ENCODE measurements at regions not wholly inside any gene's neighbourhood (a gene's known extent, or its start where the extent isn't known, plus 50 kb on each side); places are given as distances from the start of the nearest gene placed in this dataset.

DNA sequence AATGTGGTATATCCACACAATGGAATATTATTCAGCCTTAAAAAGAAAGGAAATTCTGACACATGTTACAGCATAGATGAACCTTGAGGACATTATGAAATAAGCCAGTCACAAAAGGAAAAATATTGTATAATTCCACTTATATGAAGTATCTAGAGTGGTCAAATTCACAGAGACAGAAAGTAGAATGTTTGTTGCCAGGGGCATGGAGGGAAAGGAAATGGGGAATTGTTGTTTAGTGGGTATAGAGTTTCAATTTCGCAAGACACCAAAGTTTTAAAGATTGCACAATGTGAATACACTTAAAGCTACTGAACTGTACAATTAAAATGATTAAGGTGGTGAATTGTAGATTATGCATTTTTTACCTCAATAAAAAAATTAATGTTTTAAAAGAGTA, 92.9 kb downstream of the TXNL1 start:
- Histone ChIP-seq H3K4me3 (no peak overlapping the region), H3K9me3 (no peaks in the 10 kb centered on the region), H3K36me3 (no peaks in the 10 kb centered on the region), H3K27me3 (no peaks in the 10 kb centered on the region), H3K27ac (no peak overlapping the region), H3K4me1 (no peaks in the 10 kb centered on the region)
- 80 to 90% methylated on average over 1 of the region's 1 CpG for WGBS, 2 donors
- DNase-seq = no peak
- TF ChIP-seq, protein P1, sequence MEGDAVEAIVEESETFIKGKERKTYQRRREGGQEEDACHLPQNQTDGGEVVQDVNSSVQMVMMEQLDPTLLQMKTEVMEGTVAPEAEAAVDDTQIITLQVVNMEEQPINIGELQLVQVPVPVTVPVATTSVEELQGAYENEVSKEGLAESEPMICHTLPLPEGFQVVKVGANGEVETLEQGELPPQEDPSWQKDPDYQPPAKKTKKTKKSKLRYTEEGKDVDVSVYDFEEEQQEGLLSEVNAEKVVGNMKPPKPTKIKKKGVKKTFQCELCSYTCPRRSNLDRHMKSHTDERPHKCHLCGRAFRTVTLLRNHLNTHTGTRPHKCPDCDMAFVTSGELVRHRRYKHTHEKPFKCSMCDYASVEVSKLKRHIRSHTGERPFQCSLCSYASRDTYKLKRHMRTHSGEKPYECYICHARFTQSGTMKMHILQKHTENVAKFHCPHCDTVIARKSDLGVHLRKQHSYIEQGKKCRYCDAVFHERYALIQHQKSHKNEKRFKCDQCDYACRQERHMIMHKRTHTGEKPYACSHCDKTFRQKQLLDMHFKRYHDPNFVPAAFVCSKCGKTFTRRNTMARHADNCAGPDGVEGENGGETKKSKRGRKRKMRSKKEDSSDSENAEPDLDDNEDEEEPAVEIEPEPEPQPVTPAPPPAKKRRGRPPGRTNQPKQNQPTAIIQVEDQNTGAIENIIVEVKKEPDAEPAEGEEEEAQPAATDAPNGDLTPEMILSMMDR (IDR thresholded peaks at IDR 0.05) = no peak
- TF ChIP-seq POLR2A (IDR thresholded peaks at IDR 0.05) = no peak
- intact Hi-C loops (cut with DNase I) = no loop called here

GRCh38 chr18:56542476-56542875, 95.9 kb downstream of the TXNL1 start:
- intact Hi-C loops (cut with DNase I) = no loop called here
- no peak for DNase-seq

GRCh38 chr18:56541793-56542192, 96.6 kb downstream of the TXNL1 start:
- Histone ChIP-seq H3K27ac (no peak overlapping the region), H3K4me3 (no peak overlapping the region), H3K27me3 (no peaks in the 10 kb centered on the region), H3K4me1 (no peaks in the 10 kb centered on the region), H3K9me3 (no peaks in the 10 kb centered on the region), H3K36me3 (no peaks in the 10 kb centered on the region)
- DNase-seq = no peak
- intact Hi-C loops (cut with DNase I) = no loop called here
- WGBS, 2 donors = 54% methylated on average over 2 of the region's 2 CpGs
- no peak for TF ChIP-seq POLR2A (IDR thresholded peaks at IDR 0.05)
- TF ChIP-seq, protein P1 (IDR thresholded peaks at IDR 0.05) = no peak

More at GRCh38 chr18:56542476-56542875, 95.9 kb downstream of the TXNL1 start:
- Histone ChIP-seq H3K4me3 (no peak overlapping the region), H3K27me3 (no peaks in the 10 kb centered on the region), H3K27ac (no peak overlapping the region), H3K9me3 (no peaks in the 10 kb centered on the region), H3K36me3 (no peaks in the 10 kb centered on the region), H3K4me1 (no peaks in the 10 kb centered on the region)
- TF ChIP-seq, protein P1 (IDR thresholded peaks at IDR 0.05) = no peak
- TF ChIP-seq POLR2A (IDR thresholded peaks at IDR 0.05) = no peak
- 82% methylated on average over 2 of the region's 2 CpGs for WGBS, 2 donors

DNA sequence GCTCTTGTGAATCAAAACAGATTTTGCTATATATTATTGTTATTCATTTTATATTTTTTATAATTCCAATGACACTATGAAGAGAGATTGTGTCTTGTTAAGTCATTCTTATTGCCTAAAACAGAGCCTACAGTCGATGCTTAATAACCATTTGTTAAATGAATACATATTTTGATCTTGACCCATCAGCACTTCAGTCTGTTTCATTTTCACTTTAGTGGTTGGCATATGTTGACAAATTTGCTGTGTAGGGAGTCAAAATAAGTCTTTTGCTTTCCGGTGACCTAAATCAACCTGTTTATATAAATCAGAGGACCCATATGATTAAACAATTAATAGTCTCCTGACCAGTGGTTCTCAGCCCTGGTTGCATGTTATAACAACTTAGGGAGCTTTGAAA, 97.1 kb downstream of the TXNL1 start:
- intact Hi-C loops (cut with DNase I) = no loop called here
- Histone ChIP-seq H3K36me3 (no peaks in the 10 kb centered on the region), H3K9me3 (no peaks in the 10 kb centered on the region), H3K27ac (no peak overlapping the region), H3K4me1 (no peaks in the 10 kb centered on the region), H3K4me3 (no peak overlapping the region), H3K27me3 (no peaks in the 10 kb centered on the region)
- TF ChIP-seq, protein P1 (IDR thresholded peaks at IDR 0.05) = no peak
- TF ChIP-seq POLR2A (IDR thresholded peaks at IDR 0.05) = no peak
- WGBS, 2 donors = 58 to 74% methylated on average over 2 of the region's 2 CpGs
- DNase-seq = no peak

DNA sequence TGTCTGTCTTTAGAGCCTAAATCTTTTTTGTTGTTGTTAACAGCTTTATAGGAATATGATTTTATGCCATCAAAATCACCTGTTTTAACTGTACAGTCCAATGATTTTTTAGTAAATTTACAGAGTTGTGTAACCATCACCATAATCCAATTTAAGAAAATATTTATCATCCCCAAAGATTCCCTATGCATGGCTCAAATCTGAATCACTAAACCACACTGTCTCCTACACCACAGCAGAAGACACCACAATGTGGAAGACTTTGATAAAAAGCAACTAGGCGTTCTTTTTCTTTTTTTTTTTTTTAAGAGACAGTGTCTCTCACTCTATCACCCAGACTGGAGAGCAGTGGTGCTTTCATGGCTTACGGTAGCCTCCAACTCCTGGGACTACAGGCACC, 99.6 kb downstream of the TXNL1 start:
- intact Hi-C loops (cut with DNase I) = no loop called here
- Histone ChIP-seq H3K4me1 (no peaks in the 10 kb centered on the region), H3K4me3 (no peak overlapping the region), H3K36me3 (no peaks in the 10 kb centered on the region), H3K27ac (no peak overlapping the region), H3K27me3 (no peaks in the 10 kb centered on the region), H3K9me3 (no peaks in the 10 kb centered on the region)
- no peak for DNase-seq
- 81 to 88% methylated on average over 2 of the region's 2 CpGs for WGBS, 2 donors
- TF ChIP-seq POLR2A (IDR thresholded peaks at IDR 0.05) = no peak
- TF ChIP-seq, protein P1 (IDR thresholded peaks at IDR 0.05) = no peak
